ENCODE measurements at regions not wholly inside any gene's neighbourhood (a gene's known extent, or its start where the extent isn't known, plus 50 kb on each side); places are given as distances from the start of the nearest gene placed in this dataset.

DNA sequence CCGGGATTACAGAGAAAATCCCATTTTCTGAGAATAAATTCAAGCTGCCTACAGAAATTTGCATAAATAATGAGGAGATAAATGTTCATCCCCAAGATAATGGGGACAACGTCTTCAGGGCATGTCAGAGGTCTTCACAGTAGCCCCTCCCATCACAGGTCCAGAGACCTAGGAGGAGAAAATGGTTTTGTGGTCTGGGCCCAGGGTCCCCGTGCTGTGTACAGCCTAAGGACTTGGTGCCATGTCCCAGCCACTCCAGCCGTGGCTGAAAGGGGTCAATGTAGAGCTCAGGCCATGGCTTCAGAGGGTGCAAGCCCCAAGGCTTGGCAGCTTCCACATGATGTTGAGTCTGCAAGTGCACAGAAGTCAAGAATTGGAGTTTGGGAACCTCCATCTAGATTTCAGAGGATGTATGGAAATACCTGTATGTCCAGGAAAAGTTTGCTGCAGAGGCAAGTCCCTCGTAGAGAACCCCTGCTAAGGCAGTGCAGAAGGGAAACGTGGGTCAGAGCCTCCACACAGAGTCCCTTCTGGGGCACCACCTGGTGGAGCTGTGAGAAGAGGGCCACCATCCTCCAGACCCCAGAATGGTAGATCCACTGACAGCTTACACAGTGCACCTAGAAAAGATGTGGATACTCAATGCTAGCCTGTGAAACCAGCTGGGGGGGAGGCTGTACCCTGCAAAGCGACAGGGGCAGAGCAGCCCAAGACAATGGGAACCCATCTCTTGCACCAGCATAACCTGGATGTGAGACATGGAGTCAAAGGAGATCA is 176.3 kb downstream of the RASSF9 start:
- TF ChIP-seq, protein P1, sequence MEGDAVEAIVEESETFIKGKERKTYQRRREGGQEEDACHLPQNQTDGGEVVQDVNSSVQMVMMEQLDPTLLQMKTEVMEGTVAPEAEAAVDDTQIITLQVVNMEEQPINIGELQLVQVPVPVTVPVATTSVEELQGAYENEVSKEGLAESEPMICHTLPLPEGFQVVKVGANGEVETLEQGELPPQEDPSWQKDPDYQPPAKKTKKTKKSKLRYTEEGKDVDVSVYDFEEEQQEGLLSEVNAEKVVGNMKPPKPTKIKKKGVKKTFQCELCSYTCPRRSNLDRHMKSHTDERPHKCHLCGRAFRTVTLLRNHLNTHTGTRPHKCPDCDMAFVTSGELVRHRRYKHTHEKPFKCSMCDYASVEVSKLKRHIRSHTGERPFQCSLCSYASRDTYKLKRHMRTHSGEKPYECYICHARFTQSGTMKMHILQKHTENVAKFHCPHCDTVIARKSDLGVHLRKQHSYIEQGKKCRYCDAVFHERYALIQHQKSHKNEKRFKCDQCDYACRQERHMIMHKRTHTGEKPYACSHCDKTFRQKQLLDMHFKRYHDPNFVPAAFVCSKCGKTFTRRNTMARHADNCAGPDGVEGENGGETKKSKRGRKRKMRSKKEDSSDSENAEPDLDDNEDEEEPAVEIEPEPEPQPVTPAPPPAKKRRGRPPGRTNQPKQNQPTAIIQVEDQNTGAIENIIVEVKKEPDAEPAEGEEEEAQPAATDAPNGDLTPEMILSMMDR (conservative IDR thresholded peaks at IDR 0.05) = no peak
- TF ChIP-seq ZFX (IDR thresholded peaks at IDR 0.05) = no peak

Measured in C4-2B (cell line).